Hepatocyte (in vitro differentiated cells): ENCODE measurements at regions not wholly inside any gene's neighbourhood (a gene's known extent, or its start where the extent isn't known, plus 50 kb on each side); places are given as distances from the start of the nearest gene placed in this dataset.
"Not testable (repeated sequence)": the region's sequence is repeated elsewhere in the genome, so short reads cannot be mapped to it uniquely, and the experiment has no call there.

Experiments
- DNase-seq: peaks from one replicate; pipeline ENCODE4 v3.0.0-alpha.2; 2016; ENCODE audit warnings: low spot score
- H2AFZ ChIP-seq: fragments of 200-600 bp; sonication (generic); 2 replicates; pipeline ENCODE4 v1.6.0; 2016; ENCODE audit warnings: antibody characterized with exemption, mild to moderate bottlenecking
- H3K27ac ChIP-seq: fragments of 200-600 bp; sonication (generic); 2 replicates; pipeline ENCODE4 v1.5.1; 2016; ENCODE audit warnings: mild to moderate bottlenecking
- H3K27me3 ChIP-seq: fragments of 200-600 bp; sonication (generic); 2 replicates; pipeline ENCODE4 v1.6.1; 2016
- H3K36me3 ChIP-seq: fragments of 200-600 bp; sonication (generic); replicated peaks from 2 replicates; pipeline ENCODE4 v1.5.1; 2016; ENCODE audit warnings: low read depth; ENCODE audit not compliant: insufficient read depth
- H3K4me1 ChIP-seq: fragments of 200-600 bp; sonication (generic); 2 replicates; pipeline ENCODE4 v1.5.1; 2016; ENCODE audit warnings: mild to moderate bottlenecking, moderate library complexity; ENCODE audit not compliant: insufficient read depth
- H3K4me2 ChIP-seq: fragments of 200-600 bp; sonication (generic); 2 replicates; pipeline ENCODE4 v1.6.0; 2016
- H3K4me3 ChIP-seq: fragments of 200-600 bp; sonication (generic); 2 replicates; pipeline ENCODE4 v1.5.1; 2016; ENCODE audit warnings: mild to moderate bottlenecking
- H3K79me2 ChIP-seq: fragments of 200-600 bp; sonication (generic); 2 replicates; pipeline ENCODE4 v1.6.0; 2017; ENCODE audit warnings: mild to moderate bottlenecking
- H3K9me2 ChIP-seq: fragments of 200-600 bp; sonication (generic); replicated peaks from 2 replicates; pipeline ENCODE4 v1.6.0; 2017; ENCODE audit warnings: mild to moderate bottlenecking; ENCODE audit not compliant: insufficient read depth
- H3K9me3 ChIP-seq: fragments of 200-600 bp; sonication (generic); 2 replicates; pipeline ENCODE4 v1.5.1; 2016; ENCODE audit warnings: low read depth, mild to moderate bottlenecking
- H4K20me1 ChIP-seq: fragments of 200-600 bp; sonication (generic); 2 replicates; pipeline ENCODE4 v1.6.0; 2016; ENCODE audit warnings: mild to moderate bottlenecking; ENCODE audit not compliant: insufficient read depth, poor library complexity, severe bottlenecking
- CTCF ChIP-seq: fragments of 200-600 bp; sonication (generic); IDR thresholded peaks from 2 replicates; pipeline ENCODE4 v1.5.1; 2016; ENCODE audit warnings: antibody characterized with exemption, mild to moderate bottlenecking; ENCODE audit not compliant: poor library complexity
- EZH2 ChIP-seq: fragments of 200-600 bp; sonication (generic); IDR thresholded peaks from 2 replicates; pipeline ENCODE4 v1.6.1; 2016; ENCODE audit warnings: antibody characterized with exemption, mild to moderate bottlenecking, borderline replicate concordance
- EZH2phosphoT487 ChIP-seq: fragments of 200-600 bp; sonication (generic); IDR thresholded peaks from one replicate; pipeline ENCODE4 v1.6.1; 2018; ENCODE audit warnings: antibody characterized with exemption, mild to moderate bottlenecking, low read depth, moderate library complexity; ENCODE audit not compliant: unreplicated experiment, severe bottlenecking
- WGBS: methylation state at CpG from one replicate; pipeline ENCODE4 v1.1.6; 2016; ENCODE audit warnings: low lambda C conversion rate; ENCODE audit errors: missing lambda C conversion rate; 5-methylcytosine and 5-hydroxymethylcytosine counted together

GRCh38 chr9:40909821-40910220 is 218.7 kb downstream of the FOXD4L6 start:
- Histone ChIP-seq H3K27ac (no peak overlapping the region), H3K4me3 (no peak overlapping the region), H3K79me2 (no peaks in the 10 kb centered on the region), H3K9me3 (peaks cover 50% of the 10 kb centered on the region), H4K20me1 (no peaks in the 10 kb centered on the region), H3K9me2 (no peaks in the 10 kb centered on the region), H3K4me2 (no peak overlapping the region), H3K27me3 (no peaks in the 10 kb centered on the region), H2AFZ (no peak overlapping the region), H3K36me3 (no peaks in the 10 kb centered on the region), H3K4me1 (no peaks in the 10 kb centered on the region)
- DNase-seq: no peak
- WGBS: 74% methylated on average over 4 of the region's 4 CpGs
- TF ChIP-seq EZH2: no peak
- no peak for TF ChIP-seq CTCF

GRCh38 chr9:40909111-40909510 is 219.4 kb downstream of the FOXD4L6 start:
- not testable (repeated sequence) for H3K27ac ChIP-seq, H3K9me2 ChIP-seq, H3K4me1 ChIP-seq, H3K4me3 ChIP-seq, DNase-seq, H4K20me1 ChIP-seq, H3K27me3 ChIP-seq, H3K4me2 ChIP-seq, H3K79me2 ChIP-seq, H3K36me3 ChIP-seq, H2AFZ ChIP-seq
- 78% methylated on average over 8 of the region's 8 CpGs for WGBS
- peaks cover 44% of the 10 kb centered on the region for H3K9me3 ChIP-seq

GRCh38 chr9:40907657-40908624 is 220.5 kb downstream of the FOXD4L6 start:
- WGBS: 64% methylated on average over 16 of the region's 16 CpGs
- H3K27ac ChIP-seq: no peak overlapping the region
- peaks cover 33% of the 10 kb centered on the region for H3K9me3 ChIP-seq
- no peaks in the 10 kb centered on the region for H3K4me1 ChIP-seq
- H4K20me1 ChIP-seq: no peaks in the 10 kb centered on the region
- no peaks in the 10 kb centered on the region for H3K9me2 ChIP-seq
- TF ChIP-seq EZH2phosphoT487: no peak
- no peak for TF ChIP-seq EZH2
- TF ChIP-seq CTCF: no peak
- no peak for DNase-seq
- no peaks in the 10 kb centered on the region for H3K79me2 ChIP-seq
- no peaks in the 10 kb centered on the region for H3K27me3 ChIP-seq
- H2AFZ ChIP-seq: no peak overlapping the region
- H3K4me3 ChIP-seq: no peak overlapping the region
- H3K4me2 ChIP-seq: no peak overlapping the region
- no peaks in the 10 kb centered on the region for H3K36me3 ChIP-seq

GRCh38 chr9:40906879-40907278 is 221.6 kb downstream of the FOXD4L6 start:
- WGBS: 61% methylated on average over 5 of the region's 5 CpGs
- not testable (repeated sequence) for H3K4me2 ChIP-seq
- peaks cover 28% of the 10 kb centered on the region for H3K9me3 ChIP-seq

GRCh38 chr9:40892315-40892714 is 236.2 kb downstream of the FOXD4L6 start:
- not testable (repeated sequence) for H3K9me2 ChIP-seq, H3K4me1 ChIP-seq, H2AFZ ChIP-seq, H3K79me2 ChIP-seq, H4K20me1 ChIP-seq, DNase-seq, H3K27me3 ChIP-seq, H3K36me3 ChIP-seq, H3K4me3 ChIP-seq, H3K27ac ChIP-seq, H3K4me2 ChIP-seq
- 86% methylated on average over 2 of the region's 2 CpGs for WGBS
- peaks cover 66% of the 10 kb centered on the region for H3K9me3 ChIP-seq

More at GRCh38 chr9:40906879-40907278, 221.6 kb downstream of the FOXD4L6 start:
- H3K79me2 ChIP-seq, H3K4me1 ChIP-seq, H4K20me1 ChIP-seq, H2AFZ ChIP-seq, H3K4me3 ChIP-seq, H3K27ac ChIP-seq, DNase-seq, H3K27me3 ChIP-seq, H3K36me3 ChIP-seq, H3K9me2 ChIP-seq: not testable (repeated sequence)

- peaks cover 39% of the 10 kb centered on the region for H3K9me3 ChIP-seq
- not testable (repeated sequence) for H2AFZ ChIP-seq, H3K36me3 ChIP-seq, H4K20me1 ChIP-seq, H3K4me3 ChIP-seq, H3K27ac ChIP-seq, H3K4me2 ChIP-seq, H3K27me3 ChIP-seq, DNase-seq, H3K79me2 ChIP-seq, H3K9me2 ChIP-seq, H3K4me1 ChIP-seq
- WGBS: 88% methylated on average over 14 of the region's 14 CpGs
Measured at GRCh38 chr9:40885858-40886257, 242.6 kb downstream of the FOXD4L6 start.

GRCh38 chr9:40884902-40885490 is 243.5 kb downstream of the FOXD4L6 start:
- not testable (repeated sequence) for H4K20me1 ChIP-seq, H3K4me2 ChIP-seq, H3K4me1 ChIP-seq, H3K9me2 ChIP-seq, H3K4me3 ChIP-seq, H3K79me2 ChIP-seq, H3K27ac ChIP-seq, H2AFZ ChIP-seq, H3K27me3 ChIP-seq, DNase-seq, H3K36me3 ChIP-seq
- 79% methylated on average over 18 of the region's 18 CpGs for WGBS
- H3K9me3 ChIP-seq: peaks cover 40% of the 10 kb centered on the region
